ENCODE measurements at regions not wholly inside any gene's neighbourhood (a gene's known extent, or its start where the extent isn't known, plus 50 kb on each side); places are given as distances from the start of the nearest gene placed in this dataset.

- in situ Hi-C loops (cut with HindIII; ENCODE audit: low pct_unique_long_range_greater_than_20kb, low sequenced_read_pairs) = no loop called here
- DNase-seq (ENCODE audit: low read depth) = no peak
Observed at GRCh38 chr2:11102956-11103860, 52.1 kb upstream of the SLC66A3 start.

GRCh38 chr2:11103984-11104793 is 51.1 kb upstream of the SLC66A3 start:
- DNase-seq (ENCODE audit: low read depth) = no peak
- in situ Hi-C loops (cut with HindIII; ENCODE audit: low pct_unique_long_range_greater_than_20kb, low sequenced_read_pairs) = no loop called here

- DNase-seq (ENCODE audit: low read depth) = no peak
- in situ Hi-C loops (cut with HindIII; ENCODE audit: low pct_unique_long_range_greater_than_20kb, low sequenced_read_pairs) = no loop called here
Observed at GRCh38 chr2:11104794-11105660, 50.2 kb upstream of the SLC66A3 start.

Measured in Caki2 (cell line).